ENCODE measurements at regions not wholly inside any gene's neighbourhood (a gene's known extent, or its start where the extent isn't known, plus 50 kb on each side); places are given as distances from the start of the nearest gene placed in this dataset.

- TF ChIP-seq CTCF (IDR thresholded peaks at IDR 0.05), result no peak
- TF ChIP-seq POLR2A (IDR thresholded peaks at IDR 0.05), result no peak
- no peak for TF ChIP-seq POLR2AphosphoS5 (IDR thresholded peaks at IDR 0.05)
Measured at GRCh38 chr13:112140366-112140765, 73.4 kb downstream of the SOX1 start.
